ENCODE measurements at regions not wholly inside any gene's neighbourhood (a gene's known extent, or its start where the extent isn't known, plus 50 kb on each side); places are given as distances from the start of the nearest gene placed in this dataset.

GRCh38 chr16:17947165-17947564, 389.4 kb downstream of the NPIPA8 start:
- H3K36me3 ChIP-seq: no peaks in the 10 kb centered on the region
- H3K4me1 ChIP-seq: peaks cover 0 to 7% (median 0%) of the 10 kb centered on the region in 4 donors
- DNase-seq: no peak
- whole genome bisulfite sequencing, 2 donors (ENCODE audit: low coverage in 1 of 2): 50 to 59% methylated on average over 1 of the region's 1 CpG
- in situ Hi-C loops (cut with MboI; ENCODE audit: low pct_ligation_motif_present in 1 of 4, low pct_unique_long_range_greater_than_20kb in 1 of 4, low sequenced_read_pairs in 3 of 4) (no loop called here), intact Hi-C loops (cut with DNase I; ENCODE audit: low total_unique reads) (no loop called here)
- no peaks in the 10 kb centered on the region for H3K27me3 ChIP-seq
- no peak overlapping the region for H3K27ac ChIP-seq
- TF ChIP-seq EP300 (IDR thresholded peaks at IDR 0.05; ENCODE audit: low read depth) (no peak), POLR2A (IDR thresholded peaks at IDR 0.05) (no peak), POLR2AphosphoS5 (IDR thresholded peaks at IDR 0.05) (no peak), CTCF (IDR thresholded peaks at IDR 0.05) (no peak)
- H3K9me3 ChIP-seq: no peaks in the 10 kb centered on the region
- no peak overlapping the region for H3K4me3 ChIP-seq

- no peak for DNase-seq
- H3K36me3 ChIP-seq: no peaks in the 10 kb centered on the region
- intact Hi-C loops (cut with DNase I; ENCODE audit: low total_unique reads) (no loop called here), in situ Hi-C loops (cut with MboI; ENCODE audit: low pct_ligation_motif_present in 1 of 4, low pct_unique_long_range_greater_than_20kb in 1 of 4, low sequenced_read_pairs in 3 of 4) (no loop called here)
- H3K9me3 ChIP-seq: no peaks in the 10 kb centered on the region
- H3K27me3 ChIP-seq: no peaks in the 10 kb centered on the region
- TF ChIP-seq CTCF (IDR thresholded peaks at IDR 0.05) (no peak), POLR2AphosphoS5 (IDR thresholded peaks at IDR 0.05) (no peak), POLR2A (IDR thresholded peaks at IDR 0.05) (no peak), EP300 (IDR thresholded peaks at IDR 0.05; ENCODE audit: low read depth) (no peak)
- H3K4me1 ChIP-seq: peaks cover 0 to 7% (median 0%) of the 10 kb centered on the region in 4 donors
- 66 to 68% methylated on average over 5 of the region's 5 CpGs for WGBS, 2 donors (ENCODE audit: low coverage in 1 of 2)
- H3K27ac ChIP-seq: no peak overlapping the region
- no peak overlapping the region for H3K4me3 ChIP-seq
Measured at GRCh38 chr16:17945080-17945601, 391.4 kb downstream of the NPIPA8 start.

DNA sequence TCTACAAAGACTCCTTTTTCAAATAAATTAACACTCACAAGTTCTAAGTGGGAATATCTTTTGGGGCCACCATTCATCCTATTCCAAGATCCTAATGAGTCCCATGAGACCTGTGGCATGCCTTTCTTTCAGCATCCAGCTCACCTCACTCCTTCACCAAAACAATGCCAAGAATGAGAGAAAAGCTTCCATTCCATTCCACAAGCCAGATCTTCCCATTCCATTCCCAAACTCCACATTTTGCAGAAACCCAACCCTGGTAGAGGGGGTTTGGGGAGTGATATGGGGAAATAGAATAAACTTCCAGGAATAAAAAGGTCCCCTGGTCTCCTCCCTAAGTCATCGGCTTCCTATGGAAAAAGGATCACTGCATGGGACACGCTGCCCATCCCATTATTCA, 392.2 kb downstream of the NPIPA8 start:
- Histone ChIP-seq H3K4me1 (peaks cover 0 to 7% (median 0%) of the 10 kb centered on the region in 4 donors), H3K4me3 (no peak overlapping the region), H3K9me3 (no peaks in the 10 kb centered on the region), H3K36me3 (no peaks in the 10 kb centered on the region), H3K27ac (no peak overlapping the region), H3K27me3 (no peaks in the 10 kb centered on the region)
- 85 to 94% methylated on average over 2 of the region's 2 CpGs for WGBS, 2 donors (ENCODE audit: low coverage in 1 of 2)
- no peak for DNase-seq
- intact Hi-C loops (cut with DNase I; ENCODE audit: low total_unique reads): no loop called here
- TF ChIP-seq POLR2AphosphoS5 (IDR thresholded peaks at IDR 0.05): no peak
- TF ChIP-seq CTCF (IDR thresholded peaks at IDR 0.05): no peak
- TF ChIP-seq POLR2A (IDR thresholded peaks at IDR 0.05): no peak
- TF ChIP-seq EP300 (IDR thresholded peaks at IDR 0.05; ENCODE audit: low read depth): no peak
- in situ Hi-C loops (cut with MboI; ENCODE audit: low pct_ligation_motif_present in 1 of 4, low pct_unique_long_range_greater_than_20kb in 1 of 4, low sequenced_read_pairs in 3 of 4): no loop called here

DNA sequence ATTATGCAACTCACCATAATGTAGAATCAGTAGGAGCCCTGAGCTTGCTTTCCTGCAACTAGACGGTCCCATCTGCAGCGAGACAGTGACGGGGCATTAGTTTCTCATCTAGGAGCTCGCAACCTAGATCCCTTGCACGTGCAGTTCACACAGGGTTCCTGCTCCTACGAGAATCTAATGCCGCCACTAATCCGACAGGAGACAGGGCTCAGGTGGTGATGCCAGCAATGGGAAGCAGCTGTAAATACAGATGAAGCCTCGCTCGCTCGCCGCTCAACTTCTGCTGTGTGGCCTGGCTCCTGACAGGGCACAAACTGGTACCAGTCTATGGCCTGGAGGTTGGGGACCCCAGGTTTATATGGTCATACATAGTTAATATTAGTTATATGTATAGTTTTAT, 394.5 kb downstream of the NPIPA8 start:
- Histone ChIP-seq H3K4me1 (peaks cover 0 to 7% (median 0%) of the 10 kb centered on the region in 4 donors), H3K27me3 (no peaks in the 10 kb centered on the region), H3K9me3 (no peaks in the 10 kb centered on the region), H3K36me3 (no peaks in the 10 kb centered on the region), H3K27ac (no peak overlapping the region), H3K4me3 (no peak overlapping the region)
- in situ Hi-C loops (cut with MboI; ENCODE audit: low pct_ligation_motif_present in 1 of 4, low pct_unique_long_range_greater_than_20kb in 1 of 4, low sequenced_read_pairs in 3 of 4): no loop called here
- DNase-seq: no peak
- TF ChIP-seq POLR2A (IDR thresholded peaks at IDR 0.05) (no peak), CTCF (IDR thresholded peaks at IDR 0.05) (no peak), POLR2AphosphoS5 (IDR thresholded peaks at IDR 0.05) (no peak), EP300 (IDR thresholded peaks at IDR 0.05; ENCODE audit: low read depth) (no peak)
- WGBS, 2 donors (ENCODE audit: low coverage in 1 of 2): 94% methylated on average over 12 of the region's 12 CpGs; no CpG with 5 or more reads in 1 of the 2 donors
- intact Hi-C loops (cut with DNase I; ENCODE audit: low total_unique reads): no loop called here
